ENCODE measurements at regions not wholly inside any gene's neighbourhood (a gene's known extent, or its start where the extent isn't known, plus 50 kb on each side); places are given as distances from the start of the nearest gene placed in this dataset.

- DNase-seq, result no peak
Measured at GRCh38 chr13:42722883-42723539, 58.4 kb upstream of the FAM216B start.

GRCh38 chr13:42728507-42729180 is 52.7 kb upstream of the FAM216B start:
- DNase-seq, result no peak

- no peak for DNase-seq
Measured at GRCh38 chr13:42729857-42730402, 51.5 kb upstream of the FAM216B start.

Measured in GDM1 (cell line).